Endothelial cell (in vitro differentiated cells): ENCODE measurements at regions not wholly inside any gene's neighbourhood (a gene's known extent, or its start where the extent isn't known, plus 50 kb on each side); places are given as distances from the start of the nearest gene placed in this dataset.

Experiments used
- DNase-seq: peaks from one replicate; pipeline ENCODE4 v3.0.0; 2021; ENCODE audit warnings: low spot score
- H3K27ac Mint-ChIP-seq: one replicate; pipeline ENCODE4 v1.8.0; 2021; ENCODE audit warnings: mixed read lengths, inconsistent platforms; ENCODE audit not compliant: unreplicated experiment
- H3K27me3 Mint-ChIP-seq: one replicate; pipeline ENCODE4 v1.8.0; 2021; ENCODE audit warnings: mild to moderate bottlenecking, moderate library complexity, mixed read lengths, inconsistent platforms; ENCODE audit not compliant: unreplicated experiment
- H3K36me3 Mint-ChIP-seq: one replicate; pipeline ENCODE4 v1.8.0; 2021; ENCODE audit warnings: mild to moderate bottlenecking, low read depth, mixed read lengths, inconsistent platforms; ENCODE audit not compliant: unreplicated experiment
- H3K4me1 Mint-ChIP-seq: one replicate; pipeline ENCODE4 v1.8.0; 2021; ENCODE audit warnings: mild to moderate bottlenecking, mixed read lengths, inconsistent platforms; ENCODE audit not compliant: unreplicated experiment
- H3K4me3 Mint-ChIP-seq: one replicate; pipeline ENCODE4 v1.8.0; 2021; ENCODE audit warnings: mild to moderate bottlenecking, mixed read lengths, inconsistent platforms; ENCODE audit not compliant: unreplicated experiment
- H3K9me3 Mint-ChIP-seq: one replicate; pipeline ENCODE4 v1.8.0; 2021; ENCODE audit warnings: mixed read lengths, inconsistent platforms; ENCODE audit not compliant: unreplicated experiment
- CTCF ChIP-seq: fragments of 200-600 bp; sonication (generic); IDR thresholded peaks from one replicate; pipeline ENCODE4 v1.5.0; 2021; ENCODE audit warnings: antibody characterized with exemption; ENCODE audit not compliant: unreplicated experiment

- peaks cover 3% of the 10 kb centered on the region for H3K4me1 Mint-ChIP-seq
- H3K27ac Mint-ChIP-seq, result no peak overlapping the region
These were observed 756.3 kb downstream of the VGLL3 start for GRCh38 chr3:86234506-86235254.

GRCh38 chr3:86230762-86231161 lies 760.2 kb downstream of the VGLL3 start:
- H3K4me1 Mint-ChIP-seq, result peaks cover 3% of the 10 kb centered on the region
- no peaks in the 10 kb centered on the region for H3K9me3 Mint-ChIP-seq
- no peaks in the 10 kb centered on the region for H3K27me3 Mint-ChIP-seq

More at GRCh38 chr3:86234506-86235254, 756.3 kb downstream of the VGLL3 start:
- no peak for TF ChIP-seq CTCF
- H3K27me3 Mint-ChIP-seq, result no peaks in the 10 kb centered on the region
- no peaks in the 10 kb centered on the region for H3K36me3 Mint-ChIP-seq
- no peaks in the 10 kb centered on the region for H3K9me3 Mint-ChIP-seq
- DNase-seq, result no peak
- H3K4me3 Mint-ChIP-seq, result no peak overlapping the region

GRCh38 chr3:86229775-86230094 lies 761.2 kb downstream of the VGLL3 start:
- Mint-ChIP-seq H3K4me3 (no peak overlapping the region), H3K4me1 (no peaks in the 10 kb centered on the region), H3K9me3 (no peaks in the 10 kb centered on the region), H3K27me3 (no peaks in the 10 kb centered on the region), H3K36me3 (no peaks in the 10 kb centered on the region), H3K27ac (no peak overlapping the region)
- DNase-seq, result no peak
- no peak for TF ChIP-seq CTCF

More at GRCh38 chr3:86230762-86231161, 760.2 kb downstream of the VGLL3 start:
- Mint-ChIP-seq H3K36me3 (no peaks in the 10 kb centered on the region), H3K4me3 (no peak overlapping the region), H3K27ac (no peak overlapping the region)
- TF ChIP-seq CTCF, result no peak
- DNase-seq, result no peak

GRCh38 chr3:86229086-86229774 lies 761.7 kb downstream of the VGLL3 start:
- H3K27me3 Mint-ChIP-seq, result no peaks in the 10 kb centered on the region
- TF ChIP-seq CTCF, result no peak
- H3K36me3 Mint-ChIP-seq, result no peaks in the 10 kb centered on the region
- H3K4me3 Mint-ChIP-seq, result no peak overlapping the region
- H3K4me1 Mint-ChIP-seq, result no peaks in the 10 kb centered on the region
- H3K27ac Mint-ChIP-seq, result no peak overlapping the region
- no peaks in the 10 kb centered on the region for H3K9me3 Mint-ChIP-seq
- no peak for DNase-seq

- Mint-ChIP-seq H3K27ac (no peak overlapping the region), H3K36me3 (no peaks in the 10 kb centered on the region), H3K4me1 (no peaks in the 10 kb centered on the region), H3K4me3 (no peak overlapping the region), H3K27me3 (no peaks in the 10 kb centered on the region), H3K9me3 (no peaks in the 10 kb centered on the region)
- TF ChIP-seq CTCF, result no peak
- no peak for DNase-seq
These were observed 762.8 kb downstream of the VGLL3 start for GRCh38 chr3:86228101-86228500.
